GM10266 (cell line): ENCODE measurements at regions not wholly inside any gene's neighbourhood (a gene's known extent, or its start where the extent isn't known, plus 50 kb on each side); places are given as distances from the start of the nearest gene placed in this dataset.

Experiments
- DNase-seq: peaks from one replicate; pipeline ENCODE4 v3.0.0; 2012; ENCODE audit errors: extremely low spot score
- CTCF ChIP-seq: IDR thresholded peaks from 2 replicates; pipeline ENCODE4 v1.5.1; 2012; ENCODE audit warnings: mild to moderate bottlenecking, low read depth; ENCODE audit not compliant: control insufficient read depth, insufficient read depth; ENCODE audit errors: missing control alignments

DNA sequence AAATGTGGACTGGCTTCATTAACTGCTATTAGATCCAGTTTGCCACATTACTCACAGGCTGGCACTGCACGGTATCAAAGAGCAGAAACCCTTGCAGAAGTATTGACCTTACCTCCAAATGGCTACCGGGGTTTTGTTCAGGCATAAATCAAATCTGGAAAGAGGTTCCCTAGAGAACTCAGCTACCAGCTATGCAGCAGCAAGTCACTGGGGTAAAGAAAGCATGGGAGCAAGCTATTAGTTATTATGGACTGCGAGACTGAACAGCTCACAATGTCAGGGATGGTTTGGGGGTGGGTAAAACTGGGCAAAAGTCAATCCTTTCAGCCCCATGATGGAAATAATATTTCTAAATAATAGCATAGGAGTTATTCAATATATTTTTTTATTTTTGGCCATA lies 128.1 kb downstream of the FANCF start:
- DNase-seq = no peak
- TF ChIP-seq CTCF = no peak

DNA sequence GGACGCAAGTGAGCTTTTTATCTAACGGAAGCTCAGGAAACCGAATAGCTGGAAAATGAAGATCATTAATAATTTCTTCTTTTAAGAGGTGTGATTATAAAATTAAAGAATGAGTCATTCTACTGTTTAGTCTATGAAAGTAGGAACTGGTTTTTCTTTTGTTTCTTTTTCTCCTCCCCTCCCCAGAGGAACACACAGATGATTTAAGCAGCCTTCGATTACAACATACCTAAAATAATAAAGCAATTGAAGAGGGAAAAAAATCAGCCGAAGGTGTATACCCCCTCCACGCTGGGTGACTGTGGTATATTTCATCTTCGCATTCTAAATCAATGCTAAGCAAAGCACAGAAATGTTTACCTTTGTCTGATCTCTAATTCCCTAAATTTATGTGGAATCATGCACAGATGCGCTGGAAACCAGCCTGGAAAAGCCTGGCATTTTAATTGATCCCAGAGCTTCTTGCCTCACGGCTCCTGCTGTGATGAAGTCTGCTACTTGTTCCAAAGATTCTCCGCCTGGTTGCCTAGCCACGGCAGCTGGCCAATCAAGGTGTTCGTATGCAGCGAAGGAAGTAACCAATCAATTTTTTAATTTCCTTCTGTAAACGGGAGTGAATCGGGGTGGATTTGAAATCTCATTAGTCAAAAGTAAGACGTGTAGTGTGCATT lies 133.9 kb downstream of the FANCF start:
- no peak for DNase-seq
- TF ChIP-seq CTCF = no peak

DNA sequence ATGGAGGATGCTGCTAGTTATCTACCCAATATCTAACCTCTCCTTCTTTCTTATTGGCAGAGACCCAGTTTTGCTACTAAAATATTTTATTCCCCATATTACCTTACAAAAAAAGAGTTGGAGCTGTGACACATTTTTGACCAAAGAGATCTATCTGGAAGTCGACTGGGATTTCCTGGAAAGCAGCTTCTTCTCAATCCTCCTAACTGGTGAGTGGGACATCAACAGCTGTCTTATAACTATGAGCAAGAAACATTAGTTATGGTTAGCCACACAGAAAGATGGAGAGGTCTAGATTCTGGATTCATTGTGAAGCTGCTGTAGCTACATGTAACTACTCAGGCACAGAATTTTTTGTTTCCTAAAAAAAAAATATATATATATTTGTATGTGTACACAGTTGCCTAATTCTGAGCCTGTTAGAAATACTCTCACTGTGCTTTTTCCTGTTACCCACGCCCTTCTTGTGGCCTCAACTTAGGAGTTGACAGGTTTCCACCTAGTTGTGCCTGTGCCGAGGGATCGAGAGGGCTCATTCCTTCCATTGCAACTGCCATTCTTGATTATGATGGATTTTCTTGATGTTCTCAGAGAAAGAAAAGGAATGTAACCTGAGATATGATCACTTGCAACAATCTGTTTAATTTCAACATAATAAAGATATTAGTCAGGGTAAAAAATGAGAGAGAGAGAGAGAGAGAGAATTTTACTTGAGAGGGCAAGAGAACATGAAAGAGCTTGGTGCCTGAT lies 142.0 kb downstream of the SLC17A6 start:
- TF ChIP-seq CTCF = no peak
- no peak for DNase-seq

DNA sequence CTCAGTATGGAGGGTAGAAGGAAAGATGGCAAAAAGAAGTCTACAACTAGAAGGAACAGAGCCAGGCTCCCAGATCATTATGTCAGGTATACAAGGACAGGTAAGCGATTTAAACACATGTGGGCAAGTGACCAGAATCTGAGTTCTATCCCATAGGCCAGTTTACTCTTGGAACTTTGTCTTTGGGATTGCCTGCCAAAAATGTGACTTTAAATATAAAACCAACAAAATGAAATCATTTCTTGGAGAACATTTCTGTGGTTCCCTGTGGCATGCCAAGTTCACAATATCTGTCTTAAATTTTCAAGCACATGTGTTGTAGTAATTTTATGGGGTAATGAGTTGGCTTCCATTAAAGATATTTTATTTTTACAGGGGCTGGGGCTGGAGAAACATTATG lies 141.0 kb downstream of the SLC17A6 start:
- no peak for DNase-seq
- no peak for TF ChIP-seq CTCF

DNA sequence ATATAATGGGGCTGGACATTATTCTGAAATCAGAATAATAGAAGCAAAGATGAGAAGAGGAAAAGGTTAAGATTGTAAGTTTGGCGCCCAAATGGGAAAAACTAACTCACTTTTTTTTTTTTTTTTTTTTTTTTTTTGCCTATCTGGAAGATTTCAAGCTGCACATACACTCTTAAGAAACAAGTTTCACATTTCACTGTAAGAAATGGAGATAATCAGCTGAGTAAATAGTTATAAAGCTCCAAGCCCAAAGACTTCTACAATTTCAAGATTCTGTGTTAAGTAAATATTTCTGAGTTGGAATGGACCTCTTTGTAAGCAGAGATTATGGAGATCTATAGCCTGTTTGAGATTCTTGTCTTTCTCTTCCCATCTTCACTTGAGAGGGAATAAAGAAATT lies 140.0 kb downstream of the SLC17A6 start:
- no peak for TF ChIP-seq CTCF
- DNase-seq = no peak

- no peak for DNase-seq
- TF ChIP-seq CTCF = no peak
Measured at GRCh38 chr11:22477312-22477711, 139.1 kb downstream of the SLC17A6 start.

DNA sequence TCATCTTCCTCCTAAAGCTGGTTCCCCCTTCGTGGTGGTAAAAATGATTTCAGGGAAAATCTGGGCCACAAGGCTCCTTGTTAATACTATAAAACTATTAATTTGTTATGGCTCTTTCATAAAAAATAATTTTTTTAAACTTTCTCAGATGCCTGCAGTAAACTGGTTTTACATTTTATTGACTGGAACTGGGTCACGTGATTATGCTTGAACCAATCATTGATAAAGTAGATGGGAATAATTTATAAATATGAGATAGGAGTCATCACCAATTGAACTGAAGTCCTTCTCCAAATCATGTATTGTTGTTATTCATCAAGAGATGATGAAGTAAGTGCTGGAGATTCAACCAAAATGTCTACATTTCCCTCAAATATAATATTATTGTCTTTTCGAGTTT lies 138.4 kb downstream of the SLC17A6 start:
- TF ChIP-seq CTCF = no peak
- DNase-seq = no peak
